NCI-H128 (cell line): ENCODE measurements at regions not wholly inside any gene's neighbourhood (a gene's known extent, or its start where the extent isn't known, plus 50 kb on each side); places are given as distances from the start of the nearest gene placed in this dataset.

ENCODE experiments used
- DNase-seq: peaks from one replicate; lab custom pipeline; 2025; ENCODE audit not compliant: unreplicated experiment; lab: John Stamatoyannopoulos, UW

- DNase-seq = no peak
Measured at GRCh38 chr6:94099072-94099471, 679.7 kb upstream of the EPHA7 start.

DNA sequence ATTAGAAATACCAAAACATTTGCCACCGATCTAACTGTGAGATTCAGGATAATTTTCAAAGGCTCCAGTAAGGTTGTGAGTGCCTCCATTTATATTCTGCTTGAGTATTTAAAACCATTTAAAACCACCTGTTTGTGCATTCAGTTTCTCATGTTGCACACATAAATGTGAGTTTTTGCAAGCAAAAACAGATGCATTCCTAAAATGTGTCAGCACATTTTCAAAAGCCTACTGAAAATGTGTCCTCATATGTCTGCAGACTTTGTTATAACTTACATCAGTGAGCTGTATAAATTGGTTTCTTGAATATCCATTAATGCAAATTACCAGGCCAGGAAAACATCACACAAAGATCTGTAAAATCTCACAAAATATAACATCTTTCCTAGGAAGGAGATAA is 676.6 kb upstream of the EPHA7 start:
- DNase-seq = no peak

DNA sequence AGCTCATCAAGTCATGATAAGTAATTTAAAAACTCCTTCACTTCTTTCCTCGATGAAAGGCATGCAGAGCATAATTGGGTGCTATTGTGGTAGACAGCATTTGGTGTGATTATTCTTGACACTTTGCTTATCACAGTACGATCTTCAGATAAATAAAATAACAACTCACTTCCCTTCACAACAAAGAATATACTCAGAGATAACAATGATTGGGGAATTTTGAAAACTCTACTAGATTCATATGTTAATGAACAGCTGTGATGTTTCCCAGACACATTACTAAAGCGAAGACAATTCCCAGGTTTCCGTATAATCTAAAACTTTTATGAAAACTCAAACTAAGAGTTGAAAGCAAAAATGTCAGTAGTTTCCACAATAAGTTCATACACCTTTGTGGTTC is 670.6 kb upstream of the EPHA7 start:
- no peak for DNase-seq

GRCh38 chr6:94088870-94089269 is 669.5 kb upstream of the EPHA7 start:
- DNase-seq = no peak

- DNase-seq = no peak
Measured at GRCh38 chr6:94074764-94075163, 655.4 kb upstream of the EPHA7 start.

DNA sequence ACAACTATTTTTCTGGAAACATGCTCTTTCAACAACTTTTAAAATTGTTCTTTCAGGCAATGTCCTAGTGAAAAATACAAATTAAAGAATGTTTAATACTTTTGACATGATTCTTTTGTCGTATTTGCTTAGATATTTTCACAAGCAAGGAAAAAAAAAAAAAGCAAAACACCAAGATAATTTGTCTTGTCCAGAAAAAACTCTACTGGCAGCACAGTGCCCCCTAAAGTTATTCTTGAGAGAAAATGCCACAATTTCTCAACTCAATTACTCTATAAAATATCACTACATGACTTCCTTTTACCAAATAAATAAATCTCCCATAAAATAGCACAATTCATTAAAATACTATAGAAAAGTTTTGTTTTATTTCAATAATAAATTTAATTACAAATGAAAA is 652.5 kb upstream of the EPHA7 start:
- no peak for DNase-seq

GRCh38 chr6:94065707-94066337 is 646.5 kb upstream of the EPHA7 start:
- DNase-seq = no peak

- DNase-seq = no peak
Measured at GRCh38 chr6:94052749-94053148, 633.4 kb upstream of the EPHA7 start.

GRCh38 chr6:94050515-94050914 is 631.2 kb upstream of the EPHA7 start:
- no peak for DNase-seq

- DNase-seq = no peak
Measured at GRCh38 chr6:94049001-94049400, 629.6 kb upstream of the EPHA7 start.

DNA sequence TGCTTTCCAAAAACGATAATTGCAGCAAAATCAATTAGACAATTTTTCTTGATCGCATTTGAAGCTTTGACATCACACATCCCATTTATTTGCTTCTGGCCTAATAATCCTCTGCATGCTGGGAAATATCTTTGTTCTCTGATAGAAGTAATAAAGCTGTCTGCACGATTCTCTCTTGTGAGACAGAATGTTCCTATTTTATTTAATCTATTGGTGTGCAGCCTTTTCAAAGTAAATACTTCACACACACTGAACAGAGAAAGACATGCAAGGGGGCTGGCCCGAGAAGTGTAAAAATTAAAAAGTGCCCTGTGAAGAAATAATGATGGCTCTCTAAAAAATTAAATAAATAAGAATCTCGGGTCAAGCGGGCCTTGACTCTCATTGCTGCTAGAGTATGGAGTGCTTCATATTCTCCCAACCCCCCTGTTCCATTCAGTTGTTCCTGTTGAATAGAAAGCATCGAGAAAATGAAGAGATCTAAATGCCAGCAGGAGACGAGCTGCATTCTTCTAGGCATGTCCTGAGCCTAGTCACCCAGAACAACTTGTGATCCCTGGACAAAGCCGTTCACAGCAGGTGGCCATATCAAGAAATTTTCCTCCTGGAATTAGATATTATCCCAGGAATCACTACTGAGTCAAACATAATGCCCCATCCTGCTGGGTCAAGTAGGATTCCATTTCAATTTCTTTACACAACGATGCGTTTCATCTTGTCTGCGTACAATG is 625.9 kb upstream of the EPHA7 start:
- DNase-seq = no peak

- no peak for DNase-seq
Measured at GRCh38 chr6:94041945-94042709, 622.8 kb upstream of the EPHA7 start.

GRCh38 chr6:94036024-94036423 is 616.7 kb upstream of the EPHA7 start:
- DNase-seq = no peak

DNA sequence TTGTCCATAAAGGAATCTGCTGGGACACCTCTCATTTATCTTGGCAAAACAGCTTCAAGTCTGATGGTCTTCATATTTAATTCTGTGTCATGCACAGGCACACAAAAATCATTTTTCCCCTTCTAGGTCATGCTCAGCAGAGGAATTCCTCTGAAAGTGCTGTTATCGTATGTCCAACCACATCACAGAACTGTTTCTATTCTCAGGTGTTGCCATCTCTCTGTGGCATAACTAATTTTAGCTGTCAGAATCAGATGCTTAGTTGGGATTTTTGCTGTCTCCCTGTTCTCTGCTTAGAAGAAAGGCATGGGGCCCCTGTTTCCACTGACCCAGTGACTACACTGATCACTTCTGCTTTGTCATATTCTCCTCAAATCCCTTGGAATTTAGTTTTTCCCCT is 608.0 kb upstream of the EPHA7 start:
- DNase-seq = no peak

GRCh38 chr6:94026575-94026974 is 607.2 kb upstream of the EPHA7 start:
- no peak for DNase-seq

- no peak for DNase-seq
Measured at GRCh38 chr6:94005835-94006234, 586.5 kb upstream of the EPHA7 start.

DNA sequence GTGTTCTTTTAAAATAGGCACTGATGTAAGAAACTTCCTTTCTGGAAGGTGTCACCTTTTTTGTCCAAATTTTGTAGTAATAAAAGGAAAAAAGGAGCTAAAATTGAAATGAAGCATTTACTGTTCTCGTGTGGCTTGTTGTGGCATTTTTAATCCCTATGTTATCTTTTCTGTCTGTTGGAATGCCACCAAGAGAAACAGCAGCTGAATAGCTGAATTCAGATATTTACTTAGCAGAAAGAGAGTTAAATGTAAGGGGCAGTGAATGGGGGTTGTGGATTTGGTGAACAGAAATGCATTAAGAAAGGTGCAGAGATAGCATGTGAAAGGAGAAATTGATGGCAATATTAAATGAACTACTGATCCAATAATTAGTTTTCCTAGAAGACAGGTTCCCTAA is 573.6 kb upstream of the EPHA7 start:
- DNase-seq = no peak

GRCh38 chr6:93989630-93990029 is 570.3 kb upstream of the EPHA7 start:
- no peak for DNase-seq

DNA sequence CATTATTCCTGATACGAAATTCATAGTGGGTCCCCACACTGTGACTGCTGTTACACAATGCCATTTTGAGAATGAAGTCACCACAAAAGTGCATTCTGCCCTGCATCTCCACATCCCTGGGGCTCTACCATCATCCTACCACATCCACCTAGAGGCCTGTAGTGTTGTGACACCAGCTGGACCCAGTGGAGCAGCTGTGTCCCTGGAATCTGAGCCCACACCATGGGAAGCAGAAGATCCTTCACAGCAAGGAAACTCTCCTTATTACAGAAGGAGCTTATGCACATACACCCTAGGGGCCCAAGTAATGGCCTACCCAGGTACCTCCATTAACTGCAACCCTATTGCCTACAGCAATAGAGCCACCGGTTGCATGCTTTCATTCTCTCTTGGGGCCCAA is 566.6 kb upstream of the EPHA7 start:
- no peak for DNase-seq

DNA sequence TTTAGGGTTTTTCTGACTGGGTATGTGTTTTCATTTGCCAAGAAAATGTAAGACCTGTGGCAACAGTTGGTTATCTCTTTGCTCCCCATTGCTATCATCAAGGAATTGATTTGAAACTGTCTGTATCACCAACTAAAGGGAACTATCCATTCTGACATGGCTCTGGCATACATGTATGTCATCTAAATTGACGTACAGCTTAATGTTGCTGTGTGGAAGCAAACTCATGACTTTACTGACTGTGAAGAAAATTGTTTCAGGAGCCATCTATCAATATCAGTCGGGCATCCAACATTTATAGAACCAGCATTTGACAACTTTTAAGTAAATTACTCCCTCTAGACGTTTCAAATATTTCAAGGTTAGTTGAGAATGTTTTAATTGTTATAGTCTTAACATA is 555.8 kb upstream of the EPHA7 start:
- no peak for DNase-seq

GRCh38 chr6:93974332-93974731 is 555.0 kb upstream of the EPHA7 start:
- DNase-seq = no peak

GRCh38 chr6:93972791-93973190 is 553.4 kb upstream of the EPHA7 start:
- no peak for DNase-seq
